ENCODE measurements at regions not wholly inside any gene's neighbourhood (a gene's known extent, or its start where the extent isn't known, plus 50 kb on each side); places are given as distances from the start of the nearest gene placed in this dataset.

- no peak for TF ChIP-seq POU2F2 (IDR thresholded peaks at IDR 0.05; ENCODE audit: low read depth, low read length)
- TF ChIP-seq POLR2A (IDR thresholded peaks at IDR 0.05; ENCODE audit: low read depth, low read length), result no peak
- TF ChIP-seq SPI1 (IDR thresholded peaks at IDR 0.05; ENCODE audit: low read depth, low read length), result no peak
- TF ChIP-seq POLR2AphosphoS5 (IDR thresholded peaks at IDR 0.05; ENCODE audit: low read depth, low read length), result no peak
- TF ChIP-seq TAF1 (IDR thresholded peaks at IDR 0.05; ENCODE audit: low read depth, low read length), result no peak
Measured at GRCh38 chr12:66896797-66897196, 217.9 kb upstream of the GRIP1 start.

Measured in GM12891 (cell line).